Mesenchymal stem cell (in vitro differentiated cells and primary cell): ENCODE measurements at regions not wholly inside any gene's neighbourhood (a gene's known extent, or its start where the extent isn't known, plus 50 kb on each side); places are given as distances from the start of the nearest gene placed in this dataset.

ENCODE experiments used
- DNase-seq: peaks from one replicate; pipeline ENCODE4 v3.0.0-alpha.2; 2013
- H2AFZ ChIP-seq: one replicate; pipeline ENCODE4 v1.6.1; 2013; ENCODE audit warnings: low read depth, mild to moderate bottlenecking, control low read depth, inconsistent platforms, low read length, moderate library complexity
- H2AK5ac ChIP-seq: 2 replicates; pipeline ENCODE4 v1.6.1; 2013; ENCODE audit warnings: low read length, moderate library complexity, mild to moderate bottlenecking, inconsistent platforms; ENCODE audit not compliant: severe bottlenecking
- H2BK120ac ChIP-seq: one replicate; pipeline ENCODE4 v1.6.1; 2013; ENCODE audit warnings: low read depth, mild to moderate bottlenecking, inconsistent platforms, low read length, moderate library complexity
- H2BK12ac ChIP-seq, 2 experiments: one replicate each; pipeline ENCODE4 v1.6.1; 2013; ENCODE audit warnings: inconsistent platforms in 2 of 2, low read length in 2 of 2, mild to moderate bottlenecking in 2 of 2, moderate library complexity in 2 of 2, control low read depth in 1 of 2
- H2BK15ac ChIP-seq: one replicate; pipeline ENCODE4 v1.6.1; 2013; ENCODE audit warnings: mild to moderate bottlenecking, low read depth, inconsistent platforms; ENCODE audit not compliant: poor library complexity, severe bottlenecking
- H2BK5ac ChIP-seq: 2 replicates; pipeline ENCODE4 v1.6.1; 2013; ENCODE audit warnings: low read depth, mild to moderate bottlenecking, low read length, control low read depth, inconsistent platforms; ENCODE audit not compliant: poor library complexity, severe bottlenecking
- H3K14ac ChIP-seq, 2 experiments: one replicate each; pipeline ENCODE4 v1.6.1; 2013; ENCODE audit warnings: inconsistent platforms in 2 of 2, low read length in 2 of 2, control low read depth in 1 of 2, mild to moderate bottlenecking in 1 of 2, moderate library complexity in 1 of 2
- H3K18ac ChIP-seq, 2 experiments: one replicate each; pipeline ENCODE4 v1.6.1; 2013; ENCODE audit warnings: inconsistent platforms in 2 of 2, low read length in 2 of 2, control low read depth in 1 of 2, low read depth in 1 of 2, mild to moderate bottlenecking in 1 of 2
- H3K23ac ChIP-seq, 2 experiments: one replicate each; pipeline ENCODE4 v1.6.1; 2013; ENCODE audit warnings: inconsistent platforms in 2 of 2, low read length in 2 of 2, mild to moderate bottlenecking in 2 of 2, moderate library complexity in 2 of 2, control low read depth in 1 of 2
- H3K27ac ChIP-seq: 2 replicates; pipeline ENCODE4 v1.5.1; 2013; ENCODE audit warnings: mild to moderate bottlenecking, moderate library complexity, low read length, control low read depth, inconsistent platforms; ENCODE audit not compliant: poor library complexity, severe bottlenecking
- H3K27me3 ChIP-seq, 2 experiments: 2 replicates each; pipeline versions ENCODE4 v1.6.1 to v1.7.0; 2013; ENCODE audit warnings: low read length in 2 of 2, mild to moderate bottlenecking in 2 of 2, moderate library complexity in 2 of 2, control low read depth in 1 of 2, inconsistent platforms in 1 of 2; ENCODE audit not compliant: control insufficient read depth in 1 of 2, insufficient read depth in 1 of 2
- H3K36me3 ChIP-seq, 2 experiments: 2 replicates each; pipeline versions ENCODE4 v1.6.1 to v1.7.0; 2013; ENCODE audit warnings: low read length in 2 of 2, control low read depth in 1 of 2, inconsistent platforms in 1 of 2, low read depth in 1 of 2, mild to moderate bottlenecking in 1 of 2; ENCODE audit not compliant: insufficient read depth in 2 of 2, control insufficient read depth in 1 of 2
- H3K4ac ChIP-seq, 2 experiments: one replicate each; pipeline ENCODE4 v1.6.1; 2013; ENCODE audit warnings: inconsistent platforms in 2 of 2, low read length in 2 of 2, mild to moderate bottlenecking in 2 of 2, moderate library complexity in 2 of 2, control low read depth in 1 of 2, low read depth in 1 of 2
- H3K4me1 ChIP-seq: 2 replicates; pipeline ENCODE4 v1.6.1; 2013; ENCODE audit warnings: low read depth, low read length, control low read depth; ENCODE audit not compliant: control insufficient read depth, insufficient read depth
- H3K4me2 ChIP-seq: 2 replicates; pipeline ENCODE4 v1.6.1; 2013; ENCODE audit warnings: low read length, mild to moderate bottlenecking, inconsistent platforms; ENCODE audit not compliant: poor library complexity, severe bottlenecking
- H3K4me3 ChIP-seq, 2 experiments: 2 replicates each; pipeline versions ENCODE4 v1.5.1 to v1.7.0; 2013; ENCODE audit warnings: low read length in 2 of 2, mild to moderate bottlenecking in 2 of 2, control low read depth in 1 of 2, low read depth in 1 of 2; ENCODE audit not compliant: insufficient read depth in 1 of 2
- H3K79me1 ChIP-seq: replicated peaks from 2 replicates; pipeline ENCODE4 v1.6.1; 2013; ENCODE audit warnings: mild to moderate bottlenecking, control low read depth, low read length, inconsistent platforms; ENCODE audit not compliant: poor library complexity, severe bottlenecking
- H3K9ac ChIP-seq: 2 replicates; pipeline ENCODE4 v1.7.0; 2013; ENCODE audit warnings: mild to moderate bottlenecking, low read length, moderate library complexity
- H3K9me3 ChIP-seq: 2 replicates; pipeline ENCODE4 v1.7.0; 2013; ENCODE audit warnings: mild to moderate bottlenecking, low read length; ENCODE audit not compliant: control insufficient read depth
- H4K8ac ChIP-seq: one replicate; pipeline ENCODE4 v1.6.1; 2013; ENCODE audit warnings: inconsistent platforms, mild to moderate bottlenecking, low read length, moderate library complexity
- H4K91ac ChIP-seq: one replicate; pipeline ENCODE4 v1.6.1; 2013; ENCODE audit warnings: mild to moderate bottlenecking, low read length, inconsistent platforms
- WGBS: methylation state at CpG from one replicate; pipeline ENCODE4 v1.1.7; 2013; ENCODE audit warnings: mixed read lengths; 5-methylcytosine and 5-hydroxymethylcytosine counted together

GRCh38 chr10:108454224-108454623, 1289.7 kb upstream of the SORCS1 start:
- 89% methylated on average over 2 of the region's 3 CpGs for WGBS
- no peaks in the 10 kb centered on the region for H3K27me3 ChIP-seq

GRCh38 chr10:108453166-108453565, 1288.7 kb upstream of the SORCS1 start:
- no peaks in the 10 kb centered on the region for H3K79me1 ChIP-seq
- no peak overlapping the region for H2AK5ac ChIP-seq
- peak overlapping the region; percentile 49 for H3K9ac ChIP-seq
- H2BK12ac ChIP-seq: no peak overlapping the region
- H2BK5ac ChIP-seq: no peak overlapping the region
- H3K9me3 ChIP-seq: no peaks in the 10 kb centered on the region
- H3K36me3 ChIP-seq: peaks cover 0 to 5% of the 10 kb centered on the region in 2 experiments
- H2BK15ac ChIP-seq: no peak overlapping the region
- H3K27me3 ChIP-seq: no peaks in the 10 kb centered on the region
- no peak overlapping the region for H3K4me2 ChIP-seq
- H3K27ac ChIP-seq: no peak overlapping the region
- no peak overlapping the region for H4K8ac ChIP-seq
- H3K4me3 ChIP-seq: no peak overlapping the region
- H2BK120ac ChIP-seq: no peak overlapping the region
- no peak overlapping the region for H3K14ac ChIP-seq
- no peak overlapping the region for H2AFZ ChIP-seq
- no peak overlapping the region for H3K18ac ChIP-seq
- no peak for DNase-seq
- no peaks in the 10 kb centered on the region for H3K4me1 ChIP-seq
- H4K91ac ChIP-seq: no peak overlapping the region
- H3K4ac ChIP-seq: no peak overlapping the region
- no peak overlapping the region for H3K23ac ChIP-seq

More at GRCh38 chr10:108454224-108454623, 1289.7 kb upstream of the SORCS1 start:
- no peak overlapping the region for H4K8ac ChIP-seq
- H3K4ac ChIP-seq: no peak overlapping the region
- H3K4me3 ChIP-seq: peak overlapping the region in 1 of 2 experiments; percentile 64
- no peak overlapping the region for H2BK15ac ChIP-seq
- H3K23ac ChIP-seq: no peak overlapping the region
- H2AFZ ChIP-seq: no peak overlapping the region
- no peaks in the 10 kb centered on the region for H3K36me3 ChIP-seq
- no peak overlapping the region for H3K14ac ChIP-seq
- no peak overlapping the region for H2BK5ac ChIP-seq
- no peaks in the 10 kb centered on the region for H3K4me1 ChIP-seq
- no peak overlapping the region for H4K91ac ChIP-seq
- no peak overlapping the region for H3K27ac ChIP-seq
- no peak for DNase-seq
- no peak overlapping the region for H3K4me2 ChIP-seq
- no peaks in the 10 kb centered on the region for H3K9me3 ChIP-seq
- H3K18ac ChIP-seq: no peak overlapping the region
- no peak overlapping the region for H2BK120ac ChIP-seq
- no peak overlapping the region for H2BK12ac ChIP-seq
- H3K9ac ChIP-seq: peak overlapping the region; percentile 73
- H3K79me1 ChIP-seq: no peaks in the 10 kb centered on the region
- no peak overlapping the region for H2AK5ac ChIP-seq

- Histone ChIP-seq H2BK12ac (no peak overlapping the region), H3K79me1 (no peaks in the 10 kb centered on the region), H3K27ac (no peak overlapping the region), H3K4me2 (no peak overlapping the region), H4K8ac (no peak overlapping the region), H2BK5ac (no peak overlapping the region), H2BK120ac (no peak overlapping the region), H3K4me1 (no peaks in the 10 kb centered on the region), H2BK15ac (no peak overlapping the region), H4K91ac (no peak overlapping the region), H2AK5ac (no peak overlapping the region), H3K9me3 (no peaks in the 10 kb centered on the region), H3K14ac (no peak overlapping the region), H3K9ac (peak overlapping the region; percentile 49), H3K18ac (no peak overlapping the region), H3K4me3 (no peak overlapping the region), H3K27me3 (no peaks in the 10 kb centered on the region), H2AFZ (no peak overlapping the region), H3K23ac (no peak overlapping the region), H3K36me3 (peaks cover 0 to 5% of the 10 kb centered on the region in 2 experiments), H3K4ac (no peak overlapping the region)
- DNase-seq: no peak
- 89% methylated on average over 5 of the region's 5 CpGs for WGBS
These were observed 1288.0 kb upstream of the SORCS1 start for GRCh38 chr10:108452533-108452932.

GRCh38 chr10:108450280-108450679, 1285.8 kb upstream of the SORCS1 start:
- 75% methylated on average over 2 of the region's 2 CpGs for WGBS
- no peak overlapping the region for H2BK120ac ChIP-seq
- no peak overlapping the region for H3K27ac ChIP-seq
- no peak overlapping the region for H3K4me2 ChIP-seq
- H3K79me1 ChIP-seq: no peaks in the 10 kb centered on the region
- H3K9me3 ChIP-seq: no peaks in the 10 kb centered on the region
- H2BK12ac ChIP-seq: no peak overlapping the region
- no peak for DNase-seq
- H2AFZ ChIP-seq: no peak overlapping the region
- no peak overlapping the region for H2AK5ac ChIP-seq
- no peak overlapping the region for H3K9ac ChIP-seq
- H3K4me1 ChIP-seq: no peaks in the 10 kb centered on the region
- H3K4ac ChIP-seq: no peak overlapping the region
- H2BK15ac ChIP-seq: no peak overlapping the region
- no peak overlapping the region for H4K8ac ChIP-seq
- no peak overlapping the region for H3K18ac ChIP-seq
- peaks cover 0 to 9% of the 10 kb centered on the region in 2 experiments for H3K36me3 ChIP-seq
- no peak overlapping the region for H2BK5ac ChIP-seq
- H3K23ac ChIP-seq: no peak overlapping the region
- no peak overlapping the region for H3K14ac ChIP-seq
- H4K91ac ChIP-seq: no peak overlapping the region
- no peaks in the 10 kb centered on the region for H3K27me3 ChIP-seq
- H3K4me3 ChIP-seq: no peak overlapping the region
